Upper lobe of left lung (tissue), 4 donors: ENCODE measurements at regions not wholly inside any gene's neighbourhood (a gene's known extent, or its start where the extent isn't known, plus 50 kb on each side); places are given as distances from the start of the nearest gene placed in this dataset.

Source experiments
- EP300 ChIP-seq, 4 donors: sonication (generic); formaldehyde crosslinking; IDR thresholded peaks; one replicate each; pipeline ENCODE4 v1.5.1; 2017; ENCODE audit warnings: antibody characterized with exemption in 4 of 4, control low read depth in 2 of 4
- POLR2AphosphoS5 ChIP-seq, 2 donors: sonication (generic); formaldehyde crosslinking; IDR thresholded peaks; one replicate each; pipeline ENCODE4 v1.5.1; 2017; ENCODE audit warnings: antibody characterized with exemption in 2 of 2
- TF ChIP-seq, protein P1 (sequence below), 6 experiments: fragments of 450-650 bp in 4 of 6; fragments of 200-600 bp in 2 of 6; sonication (generic) in 2 of 6; IDR thresholded peaks; one replicate each; pipeline ENCODE4 v1.5.1; 2016 to 2019; ENCODE audit warnings: antibody characterized with exemption in 6 of 6

DNA sequence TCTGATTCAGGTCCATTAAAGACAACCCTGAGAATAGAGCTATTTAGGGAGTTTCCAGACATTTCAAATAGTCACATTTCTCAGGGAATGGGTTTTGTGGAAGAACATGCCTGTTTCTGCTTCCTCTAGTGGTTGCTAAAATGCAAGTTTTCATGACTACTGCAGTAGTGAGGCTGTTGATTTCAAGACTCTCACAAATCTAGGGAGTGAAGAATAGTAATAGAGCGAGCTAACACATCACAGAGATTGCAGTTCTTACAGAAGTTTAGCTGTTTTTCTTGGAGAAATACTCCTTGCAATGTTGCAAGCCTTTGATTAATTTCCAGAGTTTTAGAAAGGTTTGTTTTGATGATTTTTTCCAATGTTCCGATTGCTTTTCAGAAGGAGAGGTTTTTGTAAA lies 610.2 kb upstream of the HTR2C start:
- TF ChIP-seq, protein P1, sequence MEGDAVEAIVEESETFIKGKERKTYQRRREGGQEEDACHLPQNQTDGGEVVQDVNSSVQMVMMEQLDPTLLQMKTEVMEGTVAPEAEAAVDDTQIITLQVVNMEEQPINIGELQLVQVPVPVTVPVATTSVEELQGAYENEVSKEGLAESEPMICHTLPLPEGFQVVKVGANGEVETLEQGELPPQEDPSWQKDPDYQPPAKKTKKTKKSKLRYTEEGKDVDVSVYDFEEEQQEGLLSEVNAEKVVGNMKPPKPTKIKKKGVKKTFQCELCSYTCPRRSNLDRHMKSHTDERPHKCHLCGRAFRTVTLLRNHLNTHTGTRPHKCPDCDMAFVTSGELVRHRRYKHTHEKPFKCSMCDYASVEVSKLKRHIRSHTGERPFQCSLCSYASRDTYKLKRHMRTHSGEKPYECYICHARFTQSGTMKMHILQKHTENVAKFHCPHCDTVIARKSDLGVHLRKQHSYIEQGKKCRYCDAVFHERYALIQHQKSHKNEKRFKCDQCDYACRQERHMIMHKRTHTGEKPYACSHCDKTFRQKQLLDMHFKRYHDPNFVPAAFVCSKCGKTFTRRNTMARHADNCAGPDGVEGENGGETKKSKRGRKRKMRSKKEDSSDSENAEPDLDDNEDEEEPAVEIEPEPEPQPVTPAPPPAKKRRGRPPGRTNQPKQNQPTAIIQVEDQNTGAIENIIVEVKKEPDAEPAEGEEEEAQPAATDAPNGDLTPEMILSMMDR (IDR thresholded peaks at IDR 0.05), result no peak
- TF ChIP-seq EP300 (IDR thresholded peaks at IDR 0.05), result no peak
- TF ChIP-seq POLR2AphosphoS5 (IDR thresholded peaks at IDR 0.05), result no peak
